ENCODE measurements at regions not wholly inside any gene's neighbourhood (a gene's known extent, or its start where the extent isn't known, plus 50 kb on each side); places are given as distances from the start of the nearest gene placed in this dataset. TPM values are rescaled to one million over a fixed set of nuclear protein-coding genes. Genes with fewer than 3 reads are reported as not detected.
"Not testable (repeated sequence)": the region's sequence is repeated elsewhere in the genome, so short reads cannot be mapped to it uniquely, and the experiment has no call there.

DNA sequence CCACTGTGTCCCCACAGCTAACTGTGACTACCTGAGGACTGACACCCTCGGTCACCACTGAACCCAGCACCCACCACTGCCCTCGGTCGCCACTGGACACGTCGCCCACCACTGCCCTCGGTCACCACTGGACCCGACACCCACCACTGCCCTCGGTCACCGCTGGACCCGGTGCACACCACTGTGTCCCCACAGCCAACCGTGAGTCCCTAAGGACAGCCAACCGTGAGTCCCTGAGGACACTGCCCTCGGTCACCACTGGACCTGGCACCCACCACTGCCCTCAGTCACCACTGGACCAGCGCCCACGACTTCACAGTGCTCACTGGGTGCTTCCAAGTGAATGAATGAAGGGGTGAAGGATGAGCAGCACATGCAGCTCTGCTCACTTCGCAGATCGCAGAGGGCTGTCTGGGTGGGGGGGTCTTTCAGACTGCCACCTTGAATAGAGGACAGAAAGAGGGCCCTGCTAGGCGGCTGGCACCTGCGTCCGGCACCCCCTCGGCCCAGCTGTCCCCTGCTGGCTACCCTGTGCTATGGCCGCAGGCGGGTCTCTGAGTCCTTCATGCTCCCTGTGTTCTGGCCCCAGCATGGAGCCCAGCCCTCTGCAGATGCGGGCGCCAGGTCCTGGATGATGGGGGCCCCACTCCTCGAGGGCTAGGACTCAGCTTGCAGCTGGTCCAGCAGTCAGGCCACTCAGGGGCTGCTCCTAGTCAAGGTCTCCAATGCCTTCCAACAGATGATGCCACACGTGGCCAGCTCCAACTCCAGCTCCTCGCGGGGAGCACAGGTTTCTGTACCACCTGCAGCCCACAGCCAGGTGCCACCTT is 51.4 kb upstream of the GPC1 start:
- Histone ChIP-seq H3K9ac (ENCODE audit: low read depth in 1 of 3, low read length in 3 of 3) (peak overlapping the region in 1 of 3 donors; percentile 33), H3K4me1 (ENCODE audit: control insufficient read depth in 3 of 3, insufficient read depth in 3 of 3, low read length in 3 of 3) (peaks cover 11 to 34% (median 31%) of the 10 kb centered on the region in 3 donors), H3K27me3 (ENCODE audit: control insufficient read depth in 3 of 3, insufficient read depth in 3 of 3, low read length in 3 of 3) (no peaks in the 10 kb centered on the region), H3K9me3 (ENCODE audit: control insufficient read depth in 3 of 3, low read length in 3 of 3) (no peaks in the 10 kb centered on the region), H3K27ac (ENCODE audit: low read depth, low read length) (no peak overlapping the region), H3K4me3 (ENCODE audit: low read length in 3 of 3) (no peak overlapping the region), H3K36me3 (ENCODE audit: control insufficient read depth in 3 of 3, insufficient read depth in 3 of 3, low read length in 3 of 3) (no peaks in the 10 kb centered on the region)

DNA sequence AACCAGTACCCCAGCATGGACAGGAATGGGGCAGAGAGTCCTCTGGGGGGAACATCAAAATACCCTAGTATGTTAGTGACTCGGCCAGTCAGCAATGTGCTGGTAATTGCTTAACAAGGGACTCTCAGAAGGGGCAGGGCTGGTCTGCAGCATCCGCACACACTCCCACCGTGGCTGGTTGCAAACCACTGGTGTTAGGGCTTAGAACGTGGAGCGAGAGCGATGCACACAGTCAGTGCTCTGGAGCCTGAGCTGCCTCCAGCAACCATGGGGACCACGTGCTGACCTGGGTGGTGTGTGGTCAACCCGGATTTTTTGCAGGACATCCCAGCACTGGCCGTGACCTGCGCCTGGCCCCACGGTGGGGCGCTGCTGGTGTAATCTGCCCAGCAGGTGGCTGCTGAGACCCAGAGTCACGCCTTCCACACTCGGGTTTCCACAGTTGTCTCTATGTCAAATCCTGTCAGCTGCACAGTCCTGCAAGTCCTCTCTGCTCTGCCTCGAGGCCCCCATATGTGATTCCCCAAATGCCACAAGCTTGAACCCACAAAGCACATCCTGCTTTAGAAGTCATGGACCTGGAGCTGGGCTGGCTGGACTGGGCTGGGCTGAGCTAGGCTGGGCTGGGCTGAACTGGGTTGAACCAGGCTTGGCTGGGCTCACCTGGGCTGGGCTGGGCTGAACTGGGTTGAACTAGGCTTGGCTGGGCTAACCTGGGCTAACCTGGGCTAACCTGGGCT is 50.6 kb upstream of the GPC1 start:
- H3K4me3 ChIP-seq (ENCODE audit: low read length in 3 of 3) = no peak overlapping the region
- no peaks in the 10 kb centered on the region for H3K36me3 ChIP-seq (ENCODE audit: control insufficient read depth in 3 of 3, insufficient read depth in 3 of 3, low read length in 3 of 3)
- peaks cover 11 to 39% (median 34%) of the 10 kb centered on the region in 3 donors for H3K4me1 ChIP-seq (ENCODE audit: control insufficient read depth in 3 of 3, insufficient read depth in 3 of 3, low read length in 3 of 3)
- peak overlapping the region in 1 of 3 donors; percentile 45 for H3K9ac ChIP-seq (ENCODE audit: low read depth in 1 of 3, low read length in 3 of 3)
- H3K27ac ChIP-seq (ENCODE audit: low read depth, low read length) = no peak overlapping the region
- H3K27me3 ChIP-seq (ENCODE audit: control insufficient read depth in 3 of 3, insufficient read depth in 3 of 3, low read length in 3 of 3) = no peaks in the 10 kb centered on the region
- H3K9me3 ChIP-seq (ENCODE audit: control insufficient read depth in 3 of 3, low read length in 3 of 3) = no peaks in the 10 kb centered on the region

DNA sequence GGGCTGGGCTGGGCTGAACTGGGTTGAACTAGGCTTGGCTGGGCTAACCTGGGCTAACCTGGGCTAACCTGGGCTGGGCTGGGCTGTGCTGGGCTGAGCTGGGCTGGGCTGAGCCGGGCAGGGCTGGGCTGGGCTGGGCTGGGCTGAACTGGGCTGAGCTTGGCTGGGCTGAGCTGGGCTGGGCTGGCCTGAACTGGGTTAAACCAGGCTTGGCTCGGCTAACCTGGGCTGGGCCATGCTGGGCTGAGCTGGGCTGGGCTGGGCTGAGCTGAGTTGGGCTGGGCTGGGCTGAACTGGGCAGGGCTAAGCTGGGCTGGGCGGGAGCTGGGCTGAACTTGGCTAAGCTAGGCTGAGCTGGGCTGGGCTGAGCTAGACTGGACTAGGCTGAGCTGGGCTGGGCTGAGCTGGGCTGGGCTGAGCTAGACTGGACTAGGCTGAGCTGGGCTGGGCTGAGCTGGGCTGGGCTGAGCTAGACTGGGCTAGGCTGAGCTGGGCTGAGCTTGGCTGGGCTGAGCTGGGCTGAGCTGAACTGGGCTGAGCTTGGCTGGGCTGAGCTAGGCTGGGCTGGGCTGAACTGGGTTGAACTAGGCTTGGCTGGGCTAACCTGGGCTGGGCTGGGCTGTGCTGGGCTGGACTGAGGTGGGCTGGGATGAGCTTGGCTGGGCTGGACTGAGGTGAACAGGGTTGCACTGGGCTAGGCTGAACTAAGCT is 49.9 kb upstream of the GPC1 start:
- H3K36me3 ChIP-seq (ENCODE audit: control insufficient read depth in 3 of 3, insufficient read depth in 3 of 3, low read length in 3 of 3); H3K9me3 ChIP-seq (ENCODE audit: control insufficient read depth in 3 of 3, low read length in 3 of 3); H3K4me3 ChIP-seq (ENCODE audit: low read length in 3 of 3); H3K9ac ChIP-seq (ENCODE audit: low read depth in 1 of 3, low read length in 3 of 3); H3K27me3 ChIP-seq (ENCODE audit: control insufficient read depth in 3 of 3, insufficient read depth in 3 of 3, low read length in 3 of 3); H3K27ac ChIP-seq (ENCODE audit: low read depth, low read length): not testable (repeated sequence)
- peaks cover 11 to 40% (median 34%) of the 10 kb centered on the region in 3 donors for H3K4me1 ChIP-seq (ENCODE audit: control insufficient read depth in 3 of 3, insufficient read depth in 3 of 3, low read length in 3 of 3)

Small RNA genes in the stretch of these regions (small RNA-seq; reads per million reads assigned to genes)
- gene RF00012 = not detected
